Neuronal stem cell (in vitro differentiated cells): ENCODE measurements at regions not wholly inside any gene's neighbourhood (a gene's known extent, or its start where the extent isn't known, plus 50 kb on each side); places are given as distances from the start of the nearest gene placed in this dataset.

Source experiments
- DNase-seq: peaks from one replicate; pipeline ENCODE4 v3.0.0-alpha.2; 2013; ENCODE audit warnings: low spot score
- H2AFZ ChIP-seq: one replicate; pipeline ENCODE4 v1.6.1; 2013; ENCODE audit warnings: mild to moderate bottlenecking, low read length, inconsistent platforms
- H2AK5ac ChIP-seq: 2 replicates; pipeline ENCODE4 v1.6.1; 2013; ENCODE audit warnings: low read depth, mild to moderate bottlenecking, inconsistent platforms, low read length, moderate library complexity, mixed read lengths
- H2BK120ac ChIP-seq: 2 replicates; pipeline ENCODE4 v1.6.1; 2013; ENCODE audit warnings: low read depth, mild to moderate bottlenecking, inconsistent platforms, low read length, moderate library complexity, mixed read lengths
- H2BK12ac ChIP-seq: one replicate; pipeline ENCODE4 v1.6.1; 2013; ENCODE audit warnings: low read length, inconsistent platforms
- H2BK15ac ChIP-seq: 2 replicates; pipeline ENCODE4 v1.6.1; 2013; ENCODE audit warnings: mild to moderate bottlenecking, low read length, inconsistent platforms, mixed read lengths
- H2BK5ac ChIP-seq: one replicate; pipeline ENCODE4 v1.6.1; 2013; ENCODE audit warnings: inconsistent platforms, mild to moderate bottlenecking, low read length, moderate library complexity
- H3K14ac ChIP-seq: one replicate; pipeline ENCODE4 v1.6.1; 2013; ENCODE audit warnings: low read length, inconsistent platforms
- H3K18ac ChIP-seq: 2 replicates; pipeline ENCODE4 v1.6.1; 2013; ENCODE audit warnings: low read length, inconsistent platforms
- H3K23ac ChIP-seq: 2 replicates; pipeline ENCODE4 v1.6.1; 2013; ENCODE audit warnings: low read depth, mild to moderate bottlenecking, mixed read lengths, low read length, inconsistent platforms; ENCODE audit not compliant: poor library complexity
- H3K27ac ChIP-seq: replicated peaks from 3 replicates; pipeline ENCODE4 v1.5.1; 2013; ENCODE audit warnings: low read length, inconsistent platforms
- H3K27me3 ChIP-seq, 3 experiments: 2 replicates each; pipeline ENCODE4 v1.6.1; 2013; ENCODE audit warnings: low read length in 3 of 3, mild to moderate bottlenecking in 2 of 3, inconsistent platforms in 1 of 3, low read depth in 1 of 3, mixed read lengths in 1 of 3, moderate library complexity in 1 of 3; ENCODE audit not compliant: control insufficient read depth in 3 of 3, insufficient read depth in 3 of 3
- H3K36me3 ChIP-seq, 2 donors: replicated peaks in 1 of 2; 2 replicates each; pipeline ENCODE4 v1.6.1; 2013; ENCODE audit warnings: low read length in 2 of 2; ENCODE audit not compliant: control insufficient read depth in 2 of 2, insufficient read depth in 2 of 2
- H3K4ac ChIP-seq: 2 replicates; pipeline ENCODE4 v1.6.1; 2013; ENCODE audit warnings: inconsistent platforms, mild to moderate bottlenecking, low read length, moderate library complexity
- H3K4me1 ChIP-seq, 2 donors: 1 replicate in 1 of 2; 2 replicates in 1 of 2; pipeline ENCODE4 v1.6.1; 2013; ENCODE audit warnings: low read length in 2 of 2, low read depth in 1 of 2; ENCODE audit not compliant: control insufficient read depth in 2 of 2, insufficient read depth in 1 of 2
- H3K4me2 ChIP-seq: one replicate; pipeline ENCODE4 v1.6.1; 2013; ENCODE audit warnings: mild to moderate bottlenecking, low read length, inconsistent platforms; ENCODE audit not compliant: insufficient read depth, poor library complexity, severe bottlenecking
- H3K4me3 ChIP-seq, 2 donors: 2 replicates each; pipeline ENCODE4 v1.5.1; 2013; ENCODE audit warnings: low read length in 2 of 2, mild to moderate bottlenecking in 2 of 2, inconsistent platforms in 1 of 2, moderate library complexity in 1 of 2
- H3K79me1 ChIP-seq: one replicate; pipeline ENCODE4 v1.6.1; 2013; ENCODE audit warnings: low read depth, mild to moderate bottlenecking, inconsistent platforms, low read length, moderate library complexity
- H3K9ac ChIP-seq: one replicate; pipeline ENCODE4 v1.6.1; 2013; ENCODE audit warnings: mild to moderate bottlenecking, low read depth, low read length, inconsistent platforms; ENCODE audit not compliant: poor library complexity
- H3K9me3 ChIP-seq, 2 donors: replicated peaks in 1 of 2; 2 replicates each; pipeline versions ENCODE3 to v1.6.1; 2013; ENCODE audit warnings: low read length in 2 of 2, mild to moderate bottlenecking in 2 of 2, inconsistent platforms in 1 of 2, low read depth in 1 of 2, mixed read lengths in 1 of 2, moderate library complexity in 1 of 2; ENCODE audit not compliant: control insufficient read depth in 2 of 2, insufficient read depth in 1 of 2
- H4K8ac ChIP-seq: one replicate; pipeline ENCODE4 v1.6.1; 2013; ENCODE audit warnings: low read depth, mild to moderate bottlenecking, inconsistent platforms, low read length, moderate library complexity
- H4K91ac ChIP-seq: one replicate; pipeline ENCODE4 v1.6.1; 2013; ENCODE audit warnings: low read length, low read depth, mild to moderate bottlenecking, inconsistent platforms; ENCODE audit not compliant: poor library complexity
- WGBS, 2 donors: extraction: QIAGEN DNeasy Blood & Tissue Kit; methylation state at CpG; one replicate each; pipeline ENCODE4 v1.1.7; 2013; ENCODE audit warnings: missing lambda C conversion rate in 2 of 2, mixed read lengths in 1 of 2; ENCODE audit not compliant: insufficient read length in 2 of 2, insufficient replicate concordance in 1 of 2; ENCODE audit errors: extremely low coverage in 2 of 2; 5-methylcytosine and 5-hydroxymethylcytosine counted together

DNA sequence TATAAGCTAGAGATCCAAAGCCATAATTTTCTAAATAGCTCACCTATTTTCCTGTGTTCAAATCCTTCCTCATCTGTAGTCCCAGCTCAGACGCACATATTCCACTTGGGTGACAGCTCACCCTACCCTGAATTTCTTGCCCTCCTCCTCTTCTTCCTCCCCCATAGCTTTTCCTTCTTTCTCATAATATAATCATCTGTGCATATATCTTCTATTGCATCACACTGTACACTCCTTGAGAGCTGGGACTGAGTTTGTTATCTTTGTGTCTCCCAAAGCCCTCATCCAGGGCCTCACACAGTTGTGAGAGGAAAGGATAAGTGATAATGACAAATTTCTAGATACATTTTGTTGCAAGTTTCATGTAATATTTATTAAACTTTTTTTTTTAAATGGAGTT lies 55.9 kb upstream of the RTN4 start:
- no peak overlapping the region for H3K18ac ChIP-seq
- no peak overlapping the region for H4K91ac ChIP-seq
- H2BK15ac ChIP-seq = no peak overlapping the region
- no peak overlapping the region for H3K9ac ChIP-seq
- WGBS, 2 donors = no CpG with 5 or more reads among the region's 1 CpG
- no peak overlapping the region for H2BK12ac ChIP-seq
- no peak overlapping the region for H2AFZ ChIP-seq
- no peak overlapping the region for H3K4me3 ChIP-seq
- H3K14ac ChIP-seq = no peak overlapping the region
- no peaks in the 10 kb centered on the region for H3K36me3 ChIP-seq
- H2BK120ac ChIP-seq = no peak overlapping the region
- no peak overlapping the region for H3K4ac ChIP-seq
- H3K23ac ChIP-seq = no peak overlapping the region
- no peaks in the 10 kb centered on the region for H3K79me1 ChIP-seq
- DNase-seq = no peak
- H3K27ac ChIP-seq = no peak overlapping the region
- H3K4me2 ChIP-seq = no peak overlapping the region
- H3K4me1 ChIP-seq = peaks cover 0 to 14% of the 10 kb centered on the region in 2 donors
- H4K8ac ChIP-seq = no peak overlapping the region
- no peaks in the 10 kb centered on the region for H3K9me3 ChIP-seq
- H2AK5ac ChIP-seq = no peak overlapping the region
- no peak overlapping the region for H2BK5ac ChIP-seq
- H3K27me3 ChIP-seq = no peaks in the 10 kb centered on the region

DNA sequence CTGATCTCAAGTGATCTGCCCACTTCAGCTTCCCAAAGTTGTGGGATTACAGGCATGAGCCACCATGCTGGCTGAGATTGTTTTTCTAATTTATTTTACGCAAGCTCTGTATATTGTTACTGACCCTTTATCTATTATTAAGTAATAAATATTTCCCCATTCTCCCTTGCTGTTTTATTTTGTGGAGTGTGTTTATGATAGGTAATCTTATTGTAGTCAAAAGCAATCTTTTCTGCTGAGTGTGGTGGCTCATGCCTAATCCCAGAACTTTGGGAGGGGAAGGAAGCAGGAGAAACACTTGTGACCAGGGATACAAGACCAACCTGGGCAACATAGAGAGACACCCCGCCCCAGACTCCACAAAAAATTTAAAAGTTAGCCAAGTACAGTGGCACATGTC lies 55.2 kb upstream of the RTN4 start:
- Histone ChIP-seq H3K79me1 (no peaks in the 10 kb centered on the region), H3K18ac (no peak overlapping the region), H3K4ac (no peak overlapping the region), H2BK5ac (no peak overlapping the region), H2AFZ (no peak overlapping the region), H3K27me3 (no peaks in the 10 kb centered on the region), H3K4me2 (no peak overlapping the region), H2BK120ac (no peak overlapping the region), H2BK12ac (no peak overlapping the region), H2AK5ac (no peak overlapping the region), H4K8ac (no peak overlapping the region), H3K14ac (no peak overlapping the region), H3K36me3 (no peaks in the 10 kb centered on the region), H3K4me3 (no peak overlapping the region), H3K27ac (no peak overlapping the region), H4K91ac (no peak overlapping the region), H3K23ac (no peak overlapping the region), H3K9me3 (no peaks in the 10 kb centered on the region), H3K4me1 (peaks cover 0 to 14% of the 10 kb centered on the region in 2 donors), H2BK15ac (no peak overlapping the region), H3K9ac (no peak overlapping the region)
- no CpG with 5 or more reads among the region's 2 CpGs for WGBS, 2 donors
- DNase-seq = no peak

DNA sequence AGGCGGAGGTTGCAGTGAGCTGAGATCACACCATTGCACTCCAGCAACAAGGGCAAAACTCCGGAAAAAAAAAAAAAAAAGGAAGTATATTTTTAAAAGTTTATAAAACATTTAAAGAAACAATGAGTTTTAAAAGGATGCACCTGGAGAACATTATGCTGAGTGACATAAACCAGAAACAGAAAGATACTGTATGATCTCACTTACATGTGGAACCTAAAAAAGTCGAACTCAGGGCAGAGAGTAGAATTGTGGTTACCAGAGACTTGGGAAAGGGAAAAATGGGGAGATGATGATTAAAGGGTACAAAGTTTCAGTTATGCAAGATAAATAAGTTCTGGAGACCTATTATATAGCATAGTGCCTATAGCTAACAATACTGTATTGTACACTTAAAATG lies 52.8 kb upstream of the RTN4 start:
- H3K9ac ChIP-seq = no peak overlapping the region
- H3K27me3 ChIP-seq = no peaks in the 10 kb centered on the region
- H3K4me2 ChIP-seq = no peak overlapping the region
- H3K4me1 ChIP-seq = no peaks in the 10 kb centered on the region
- H3K9me3 ChIP-seq = no peaks in the 10 kb centered on the region
- no peak overlapping the region for H3K4ac ChIP-seq
- no CpG with 5 or more reads among the region's 3 CpGs for WGBS, 2 donors
- H3K14ac ChIP-seq = no peak overlapping the region
- no peaks in the 10 kb centered on the region for H3K36me3 ChIP-seq
- H4K91ac ChIP-seq = no peak overlapping the region
- H3K79me1 ChIP-seq = no peaks in the 10 kb centered on the region
- no peak overlapping the region for H2AK5ac ChIP-seq
- no peak overlapping the region for H2BK12ac ChIP-seq
- H3K27ac ChIP-seq = no peak overlapping the region
- H3K18ac ChIP-seq = no peak overlapping the region
- no peak overlapping the region for H4K8ac ChIP-seq
- no peak overlapping the region for H2BK120ac ChIP-seq
- H3K23ac ChIP-seq = no peak overlapping the region
- H3K4me3 ChIP-seq = no peak overlapping the region
- no peak overlapping the region for H2BK5ac ChIP-seq
- DNase-seq = no peak
- H2BK15ac ChIP-seq = no peak overlapping the region
- H2AFZ ChIP-seq = no peak overlapping the region

DNA sequence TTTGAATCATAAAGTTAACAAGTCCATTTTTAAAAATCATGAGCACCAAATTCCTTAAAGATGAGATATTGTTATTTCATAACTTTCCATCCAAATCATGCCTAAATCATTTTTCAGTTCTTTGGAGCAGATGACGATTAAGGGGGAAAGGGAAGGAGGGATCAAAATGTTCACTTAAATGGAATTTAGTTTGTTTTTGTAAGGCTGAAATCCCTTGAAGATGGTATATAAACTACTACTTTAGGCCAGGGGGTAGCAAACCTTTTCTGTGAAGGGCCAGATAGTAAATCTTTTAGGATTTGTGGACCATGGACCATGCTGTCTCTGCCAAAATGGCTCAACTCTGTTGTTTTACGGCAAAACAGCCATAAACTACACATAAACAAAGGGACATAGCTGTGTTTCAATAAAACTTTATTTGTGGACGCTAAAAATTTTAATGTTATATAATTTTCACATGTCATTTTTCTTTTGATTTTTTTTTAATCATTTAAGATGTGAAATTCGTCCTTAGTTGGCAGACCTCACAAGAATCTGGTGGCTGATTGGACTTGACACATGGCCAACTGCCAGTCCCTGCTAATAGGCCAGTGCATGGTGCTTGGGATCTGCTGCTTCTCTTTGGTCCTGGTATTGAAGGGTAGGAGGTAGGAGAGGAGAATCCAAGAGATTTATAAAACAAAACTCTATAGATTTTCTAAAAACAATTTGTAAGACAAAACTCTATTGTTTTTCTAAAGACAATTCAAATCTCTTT lies 52.0 kb upstream of the RTN4 start:
- Histone ChIP-seq H3K4me3 (no peak overlapping the region), H2BK15ac (no peak overlapping the region), H3K79me1 (no peaks in the 10 kb centered on the region), H3K4me2 (no peak overlapping the region), H2AK5ac (no peak overlapping the region), H2BK12ac (no peak overlapping the region), H3K9me3 (no peaks in the 10 kb centered on the region), H3K27me3 (no peaks in the 10 kb centered on the region), H3K14ac (no peak overlapping the region), H4K8ac (no peak overlapping the region), H4K91ac (no peak overlapping the region), H3K18ac (no peak overlapping the region), H2BK5ac (no peak overlapping the region), H2AFZ (no peak overlapping the region), H3K27ac (no peak overlapping the region), H3K23ac (no peak overlapping the region), H2BK120ac (no peak overlapping the region), H3K36me3 (no peaks in the 10 kb centered on the region), H3K4me1 (peaks cover 0 to 4% of the 10 kb centered on the region in 2 donors), H3K9ac (no peak overlapping the region), H3K4ac (no peak overlapping the region)
- WGBS, 2 donors = no CpG with 5 or more reads among the region's 4 CpGs
- no peak for DNase-seq
